NCI-H82 treated with DMSO at 0.1 percent for 48 hours (cell line): ENCODE measurements at regions not wholly inside any gene's neighbourhood (a gene's known extent, or its start where the extent isn't known, plus 50 kb on each side); places are given as distances from the start of the nearest gene placed in this dataset.
"Not testable (repeated sequence)": the region's sequence is repeated elsewhere in the genome, so short reads cannot be mapped to it uniquely, and the experiment has no call there.

Experiments
- DNase-seq: peaks from one replicate; lab custom pipeline; 2025; ENCODE audit not compliant: unreplicated experiment; lab: John Stamatoyannopoulos, UW

- not testable (repeated sequence) for DNase-seq
Measured at GRCh38 chr9:88918537-88918936, 72.7 kb upstream of the S1PR3 start.

DNA sequence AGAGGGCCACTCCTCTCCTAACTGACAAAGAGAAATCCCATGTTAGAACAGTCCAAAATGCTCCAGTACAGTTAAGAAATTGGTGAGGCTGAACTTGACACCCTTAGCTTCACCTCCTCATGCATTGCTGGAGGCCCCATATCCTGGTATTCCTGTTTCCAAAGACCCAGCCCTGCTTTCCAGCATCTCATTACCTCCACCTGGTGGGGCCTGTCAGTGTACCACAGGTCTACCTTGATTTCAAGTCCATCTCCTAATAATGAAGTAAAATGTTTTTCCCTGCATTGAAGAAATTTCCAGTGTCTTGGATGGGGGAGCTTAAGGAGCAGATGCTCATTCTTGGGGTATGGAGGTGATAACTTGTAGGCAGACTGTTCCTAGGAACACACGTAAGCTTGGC is 70.6 kb upstream of the S1PR3 start:
- no peak for DNase-seq

DNA sequence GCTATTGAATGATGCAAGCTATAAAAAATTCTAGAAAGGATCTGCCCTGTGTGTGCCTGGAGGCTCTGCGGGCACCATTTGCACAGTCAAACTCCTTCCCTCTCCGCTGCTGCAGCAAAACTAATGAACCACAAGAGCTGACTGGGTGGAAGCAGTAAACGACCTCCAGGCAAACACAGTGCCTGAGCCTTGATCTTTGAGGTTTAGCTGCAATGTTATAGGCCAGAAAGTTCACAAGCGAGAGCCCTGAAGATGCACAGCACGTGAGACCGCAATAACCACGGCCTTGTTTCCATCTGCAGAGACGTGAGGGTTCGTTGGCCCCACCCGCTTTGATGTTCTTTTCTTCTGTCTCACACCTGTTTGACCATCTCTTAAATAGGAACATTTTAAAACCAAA is 69.2 kb upstream of the S1PR3 start:
- DNase-seq = no peak

DNA sequence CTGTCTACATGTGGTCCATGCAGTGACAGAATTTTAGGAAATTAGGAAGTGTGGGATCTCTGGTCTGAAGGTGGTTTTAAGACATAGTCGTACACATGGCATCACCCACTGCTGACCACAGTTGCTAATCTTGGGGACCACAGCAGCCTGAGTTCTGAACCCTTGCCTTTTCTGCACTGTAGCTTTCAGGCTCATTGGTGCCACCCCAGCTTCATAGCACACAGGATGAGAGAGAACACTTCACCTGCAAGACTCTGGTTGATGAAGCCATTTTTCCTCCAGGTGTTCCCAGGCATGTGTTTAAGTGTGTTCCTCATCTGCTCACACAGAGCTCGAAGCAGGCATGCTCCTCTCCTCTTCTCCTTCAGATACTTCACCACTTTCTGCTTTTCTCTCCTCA is 68.2 kb upstream of the S1PR3 start:
- no peak for DNase-seq

DNA sequence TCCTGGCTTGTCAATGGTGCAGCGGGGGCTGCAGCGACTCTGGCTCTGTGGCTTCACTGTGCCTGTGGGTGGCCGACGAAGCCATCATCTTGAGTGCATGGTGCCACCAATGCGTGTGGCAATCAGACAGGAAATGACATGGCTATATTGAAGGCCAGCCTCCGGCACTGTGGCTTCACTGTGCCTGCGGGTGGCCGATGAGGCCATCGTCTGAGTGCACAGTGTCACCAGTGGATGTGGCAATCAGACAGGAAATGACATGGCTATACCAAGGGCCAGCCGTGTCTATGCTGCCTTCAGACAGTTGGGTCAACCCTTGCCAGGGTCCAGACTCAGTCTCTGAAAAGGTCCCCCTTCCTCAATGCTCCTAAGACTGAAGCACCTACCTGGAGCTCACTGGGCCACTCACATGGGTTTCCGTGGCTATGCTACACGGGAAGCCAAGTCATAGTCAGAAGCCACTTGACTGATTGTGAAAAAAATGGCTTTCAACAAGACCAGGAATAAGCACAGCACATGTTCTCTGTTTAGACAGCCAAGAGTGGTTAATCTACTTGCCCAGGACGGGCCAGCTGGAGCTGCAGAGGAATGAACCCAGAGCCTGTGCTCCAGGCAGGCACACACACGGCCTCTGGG is 67.5 kb upstream of the S1PR3 start:
- DNase-seq = no peak

GRCh38 chr9:88925481-88925880 is 65.8 kb upstream of the S1PR3 start:
- DNase-seq = no peak

DNA sequence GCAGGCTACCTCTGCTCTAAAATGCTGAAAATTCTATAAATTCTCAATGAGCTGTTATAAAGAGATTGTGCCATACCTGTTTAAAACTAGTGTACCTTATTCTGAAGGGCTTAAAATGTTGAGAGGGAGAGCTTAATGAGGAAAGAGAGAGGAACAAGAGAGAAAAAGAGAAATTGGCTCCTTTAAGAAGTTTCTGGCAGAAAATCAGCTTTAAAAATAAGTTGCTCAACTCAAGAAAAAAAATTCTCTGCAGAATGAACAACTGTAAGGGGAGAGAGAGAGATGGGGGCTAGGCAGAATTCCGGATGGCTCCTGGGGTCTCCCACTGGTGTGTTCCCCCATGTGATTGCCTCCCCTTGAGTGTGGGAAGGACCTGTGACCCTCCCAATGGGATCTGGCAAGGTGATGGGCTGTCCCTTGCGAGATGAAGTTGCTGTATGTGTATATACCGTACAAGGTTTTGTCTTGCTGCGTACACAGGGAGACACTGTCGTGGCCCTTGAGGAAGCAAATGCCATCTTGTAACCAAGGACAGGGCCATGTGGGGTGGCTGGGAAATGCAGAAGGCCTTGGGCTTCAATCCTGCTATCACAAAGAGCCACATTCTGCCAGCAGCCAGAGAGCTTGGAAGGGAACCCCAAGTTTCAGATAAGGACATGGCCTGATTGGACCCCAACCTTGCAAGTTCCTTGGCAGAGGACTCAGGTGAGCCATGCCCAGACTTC is 64.3 kb upstream of the S1PR3 start:
- DNase-seq = no peak

DNA sequence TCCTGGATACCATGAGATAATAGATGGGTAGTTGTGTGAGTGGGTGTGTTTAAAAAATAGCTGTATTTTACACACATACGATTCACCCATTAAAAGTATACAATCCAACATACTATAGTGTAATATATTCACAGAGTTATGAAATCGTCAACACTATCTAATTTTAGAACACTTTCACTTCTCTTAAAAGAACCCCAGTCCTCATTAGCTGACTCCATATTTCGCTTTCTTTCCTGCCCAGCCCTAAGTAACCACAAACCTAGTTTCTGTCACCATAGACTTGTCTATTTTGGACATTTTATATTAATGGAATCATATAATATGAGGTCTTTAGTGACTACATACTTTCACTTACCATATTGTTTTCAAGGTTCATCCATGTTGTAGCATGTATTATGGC is 63.8 kb upstream of the S1PR3 start:
- DNase-seq = no peak

- DNase-seq = no peak
Measured at GRCh38 chr9:88930716-88931115, 60.6 kb upstream of the S1PR3 start.

- DNase-seq = no peak
Measured at GRCh38 chr9:88932766-88933165, 58.5 kb upstream of the S1PR3 start.

GRCh38 chr9:88933607-88934379 is 57.5 kb upstream of the S1PR3 start:
- DNase-seq = no peak

GRCh38 chr9:88934876-88935535 is 56.3 kb upstream of the S1PR3 start:
- DNase-seq = no peak

GRCh38 chr9:88936132-88936531 is 55.1 kb upstream of the S1PR3 start:
- DNase-seq = no peak

DNA sequence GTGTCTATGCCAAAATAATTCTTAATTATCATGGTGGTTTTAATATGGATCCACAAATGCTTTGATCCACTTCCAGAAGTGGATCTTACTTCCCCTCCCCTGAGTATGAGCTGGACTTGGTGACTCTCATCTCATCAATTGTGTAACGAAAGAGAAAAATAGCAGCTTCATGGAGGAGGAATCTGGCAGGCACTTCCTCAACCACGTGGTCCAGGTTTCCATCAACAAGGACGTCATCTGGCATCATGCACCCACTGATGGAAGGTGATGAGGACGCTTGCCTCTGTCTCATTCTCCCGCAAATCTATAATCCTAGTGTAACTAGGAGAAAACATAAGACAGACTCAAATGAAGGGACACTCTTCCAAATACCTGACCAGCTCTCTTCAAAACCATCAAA is 54.6 kb upstream of the S1PR3 start:
- no peak for DNase-seq

DNA sequence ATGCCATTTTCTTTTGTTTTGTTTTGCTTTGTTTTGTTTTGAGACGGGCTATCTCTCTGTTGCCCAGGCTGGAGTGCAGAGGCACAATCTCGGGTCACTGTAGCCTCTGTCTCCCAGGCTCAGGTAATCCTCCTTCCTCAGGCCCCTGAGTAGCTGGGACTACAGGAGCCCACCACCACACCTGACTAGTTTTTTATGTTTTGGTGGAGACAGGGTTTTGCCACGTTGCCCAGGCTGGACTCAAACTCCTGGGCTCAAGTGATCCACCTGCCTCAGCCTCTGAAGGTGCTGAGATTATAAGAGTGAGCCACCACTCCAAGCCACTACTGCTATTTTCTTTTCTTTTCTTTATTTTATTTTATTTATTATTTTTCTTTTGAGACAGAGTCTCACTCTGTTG is 54.0 kb upstream of the S1PR3 start:
- DNase-seq = no peak

- no peak for DNase-seq
Measured at GRCh38 chr9:88938189-88938588, 53.1 kb upstream of the S1PR3 start.
